Uterus (tissue), 2 donors: ENCODE measurements at regions not wholly inside any gene's neighbourhood (a gene's known extent, or its start where the extent isn't known, plus 50 kb on each side); places are given as distances from the start of the nearest gene placed in this dataset.
"Not testable (repeated sequence)": the region's sequence is repeated elsewhere in the genome, so short reads cannot be mapped to it uniquely, and the experiment has no call there.

ENCODE experiments used
- POLR2A ChIP-seq, 2 donors: fragments of 450-650 bp; IDR thresholded peaks; one replicate each; pipeline ENCODE4 v1.6.1; 2016; ENCODE audit warnings: antibody characterized with exemption in 2 of 2, mild to moderate bottlenecking in 1 of 2, moderate library complexity in 1 of 2
- TF ChIP-seq, protein P1 (sequence below), 4 experiments: fragments of 200-600 bp in 2 of 4; fragments of 450-650 bp in 2 of 4; sonication (generic) in 2 of 4; IDR thresholded peaks; one replicate each; pipeline ENCODE4 v1.5.1; 2016 to 2019; ENCODE audit warnings: antibody characterized with exemption in 4 of 4, mild to moderate bottlenecking in 2 of 4, moderate library complexity in 1 of 4

DNA sequence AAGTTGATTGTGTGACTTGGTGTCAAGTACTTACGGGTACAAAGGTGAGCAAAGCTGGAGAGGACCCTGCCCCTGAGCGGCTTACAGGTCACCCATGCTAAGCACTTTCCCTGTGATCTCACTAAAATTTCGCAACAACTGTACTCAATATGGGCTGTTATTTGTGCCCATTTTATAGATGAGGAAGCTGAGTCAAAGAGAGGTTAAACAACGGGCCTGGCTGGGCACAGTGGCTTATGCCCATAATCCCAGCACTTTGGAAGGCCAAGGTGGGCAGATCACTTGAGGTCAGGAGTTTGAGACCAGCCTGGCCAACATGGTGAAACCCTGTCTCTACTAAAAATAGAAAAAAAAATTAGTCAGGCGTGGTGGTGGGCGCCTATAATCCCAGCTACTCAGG lies 67.5 kb upstream of the ARL8B start:
- TF ChIP-seq, protein P1, sequence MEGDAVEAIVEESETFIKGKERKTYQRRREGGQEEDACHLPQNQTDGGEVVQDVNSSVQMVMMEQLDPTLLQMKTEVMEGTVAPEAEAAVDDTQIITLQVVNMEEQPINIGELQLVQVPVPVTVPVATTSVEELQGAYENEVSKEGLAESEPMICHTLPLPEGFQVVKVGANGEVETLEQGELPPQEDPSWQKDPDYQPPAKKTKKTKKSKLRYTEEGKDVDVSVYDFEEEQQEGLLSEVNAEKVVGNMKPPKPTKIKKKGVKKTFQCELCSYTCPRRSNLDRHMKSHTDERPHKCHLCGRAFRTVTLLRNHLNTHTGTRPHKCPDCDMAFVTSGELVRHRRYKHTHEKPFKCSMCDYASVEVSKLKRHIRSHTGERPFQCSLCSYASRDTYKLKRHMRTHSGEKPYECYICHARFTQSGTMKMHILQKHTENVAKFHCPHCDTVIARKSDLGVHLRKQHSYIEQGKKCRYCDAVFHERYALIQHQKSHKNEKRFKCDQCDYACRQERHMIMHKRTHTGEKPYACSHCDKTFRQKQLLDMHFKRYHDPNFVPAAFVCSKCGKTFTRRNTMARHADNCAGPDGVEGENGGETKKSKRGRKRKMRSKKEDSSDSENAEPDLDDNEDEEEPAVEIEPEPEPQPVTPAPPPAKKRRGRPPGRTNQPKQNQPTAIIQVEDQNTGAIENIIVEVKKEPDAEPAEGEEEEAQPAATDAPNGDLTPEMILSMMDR (IDR thresholded peaks at IDR 0.05), result not testable (repeated sequence)
- not testable (repeated sequence) for TF ChIP-seq POLR2A (IDR thresholded peaks at IDR 0.05)
